IMR-90 (cell line): ENCODE measurements at regions not wholly inside any gene's neighbourhood (a gene's known extent, or its start where the extent isn't known, plus 50 kb on each side); places are given as distances from the start of the nearest gene placed in this dataset.

Source experiments
- ATAC-seq: fragments of 200-7000 bp; cut with Tn5 transposase; 2 replicates; pipeline ENCODE4 v1.9.1; 2020; ENCODE audit warnings: low read depth, mild to moderate bottlenecking, moderate library complexity
- BruUV-seq: library from RNA; stranded (reverse); fragments of 400-500 nt; replicated peaks from 2 replicates; lab custom pipeline; 2021; lab: Mats Ljungman, UMichigan
- CTCF ChIA-PET: fragments of 300-600 bp; formaldehyde crosslinking; extraction: SDS; loops from one replicate; lab custom pipeline; 2021; ENCODE audit warnings: antibody characterized with exemption; lab: Yijun Ruan, JAX
- POLR2A ChIA-PET: fragments of 300-600 bp; sonication (Branson Sonifier 250); formaldehyde crosslinking; loops from one replicate; lab custom pipeline; 2022; ENCODE audit warnings: antibody characterized with exemption; ENCODE audit not compliant: unreplicated experiment; lab: Charles Lee
- DNase-seq: peaks from one replicate; pipeline ENCODE4 v3.0.0; 2013
- H2AFZ ChIP-seq: replicated peaks from 2 replicates; pipeline ENCODE3; 2013; ENCODE audit warnings: low read length, mild to moderate bottlenecking; ENCODE audit not compliant: poor library complexity
- H2AK5ac ChIP-seq: 2 replicates; pipeline ENCODE4 v1.6.1; 2013; ENCODE audit warnings: low read depth, low read length, inconsistent platforms
- H2AK9ac ChIP-seq: replicated peaks from 2 replicates; pipeline ENCODE3; 2013; ENCODE audit warnings: mild to moderate bottlenecking, low read depth, low read length, moderate library complexity; ENCODE audit not compliant: poor library complexity
- H2BK120ac ChIP-seq: 2 replicates; pipeline ENCODE4 v1.6.1; 2013; ENCODE audit warnings: low read depth, low read length, inconsistent platforms
- H2BK15ac ChIP-seq: 3 replicates; pipeline ENCODE4 v1.6.1; 2013; ENCODE audit warnings: low read depth, low read length, inconsistent platforms
- H2BK20ac ChIP-seq: 2 replicates; pipeline ENCODE4 v1.6.1; 2013; ENCODE audit warnings: low read depth, mild to moderate bottlenecking, inconsistent platforms, low read length, moderate library complexity
- H2BK5ac ChIP-seq: 2 replicates; pipeline ENCODE4 v1.6.1; 2013; ENCODE audit warnings: mild to moderate bottlenecking, low read depth, low read length, inconsistent platforms; ENCODE audit not compliant: poor library complexity, severe bottlenecking
- H3K14ac ChIP-seq: replicated peaks from 2 replicates; pipeline ENCODE4 v1.6.1; 2013; ENCODE audit warnings: low read depth, low read length, inconsistent platforms
- H3K18ac ChIP-seq: 2 replicates; pipeline ENCODE4 v1.6.1; 2013; ENCODE audit warnings: low read depth, low read length, control low read depth
- H3K23ac ChIP-seq: 2 replicates; pipeline ENCODE4 v1.6.1; 2013; ENCODE audit warnings: low read depth, low read length, inconsistent platforms
- H3K27ac ChIP-seq: 2 replicates; pipeline ENCODE4 v1.5.1; 2013; ENCODE audit warnings: mild to moderate bottlenecking, control low read depth, low read length; ENCODE audit not compliant: insufficient read depth
- H3K27me3 ChIP-seq: 2 replicates; pipeline ENCODE4 v1.6.1; 2013; ENCODE audit warnings: low read length; ENCODE audit not compliant: control insufficient read depth, insufficient read depth
- H3K36me3 ChIP-seq: 2 replicates; pipeline ENCODE4 v1.6.1; 2013; ENCODE audit warnings: low read length, mixed read lengths; ENCODE audit not compliant: control insufficient read depth, insufficient read depth
- H3K4ac ChIP-seq: 2 replicates; pipeline ENCODE4 v1.6.1; 2013; ENCODE audit warnings: low read depth, low read length, inconsistent platforms
- H3K4me1 ChIP-seq: 2 replicates; pipeline ENCODE4 v1.6.1; 2013; ENCODE audit warnings: low read length, mixed read lengths; ENCODE audit not compliant: control insufficient read depth, insufficient read depth
- H3K4me2 ChIP-seq: 2 replicates; pipeline ENCODE4 v1.6.1; 2013; ENCODE audit warnings: low read depth, mild to moderate bottlenecking, control low read depth, low read length, moderate library complexity
- H3K4me3 ChIP-seq: 2 replicates; pipeline ENCODE4 v1.5.1; 2013; ENCODE audit warnings: low read depth, mild to moderate bottlenecking, control low read depth, low read length, moderate library complexity; ENCODE audit not compliant: insufficient read depth
- H3K56ac ChIP-seq: 2 replicates; pipeline ENCODE4 v1.6.1; 2013; ENCODE audit warnings: low read length, inconsistent platforms; ENCODE audit not compliant: insufficient read depth; ENCODE audit errors: extremely low read depth
- H3K79me1 ChIP-seq, 2 experiments: 2 replicates each; pipeline ENCODE4 v1.6.1; 2013; ENCODE audit warnings: low read length in 2 of 2, inconsistent platforms in 1 of 2, low read depth in 1 of 2
- H3K9ac ChIP-seq: 2 replicates; pipeline ENCODE4 v1.6.1; 2013; ENCODE audit warnings: low read depth, low read length, control low read depth
- H3K9me1 ChIP-seq: 2 replicates; pipeline ENCODE4 v1.6.1; 2013; ENCODE audit warnings: low read length, inconsistent platforms; ENCODE audit not compliant: insufficient read depth
- H3K9me3 ChIP-seq: 2 replicates; pipeline ENCODE4 v1.6.1; 2013; ENCODE audit warnings: low read length; ENCODE audit not compliant: control insufficient read depth, insufficient read depth
- H4K20me1 ChIP-seq: 2 replicates; pipeline ENCODE4 v1.6.1; 2013; ENCODE audit warnings: low read length, inconsistent platforms; ENCODE audit not compliant: insufficient read depth
- H4K5ac ChIP-seq: 2 replicates; pipeline ENCODE4 v1.6.1; 2013; ENCODE audit warnings: mild to moderate bottlenecking, low read depth, low read length, control low read depth
- H4K8ac ChIP-seq, 2 experiments: 2 replicates each; pipeline ENCODE4 v1.6.1; 2013; ENCODE audit warnings: low read depth in 2 of 2, low read length in 2 of 2, control low read depth in 1 of 2, inconsistent platforms in 1 of 2
- H4K91ac ChIP-seq: 2 replicates; pipeline ENCODE4 v1.6.1; 2013; ENCODE audit warnings: low read depth, low read length, inconsistent platforms; ENCODE audit not compliant: insufficient read depth
- CEBPB ChIP-seq: IDR thresholded peaks from 2 replicates; pipeline ENCODE4 v1.6.1; 2012; ENCODE audit warnings: low read depth, low read length, improper control_type of control experiment
- CHD1 ChIP-seq: IDR thresholded peaks from 2 replicates; pipeline ENCODE4 v1.6.1; 2012; ENCODE audit warnings: low read depth, low read length, improper control_type of control experiment
- CTCF ChIP-seq: conservative IDR thresholded peaks from 2 replicates; pipeline ENCODE4 v1.5.1; 2012; ENCODE audit warnings: mild to moderate bottlenecking, low read depth, low read length, improper control_type of control experiment
- FOS ChIP-seq: fragments of 150-350 bp; IDR thresholded peaks from 2 replicates; pipeline ENCODE4 v1.6.1; 2016; ENCODE audit warnings: low read depth, low read length
- MAFK ChIP-seq: IDR thresholded peaks from 2 replicates; pipeline ENCODE4 v1.6.1; 2012; ENCODE audit warnings: low read depth, low read length, improper control_type of control experiment
- MXI1 ChIP-seq: IDR thresholded peaks from 2 replicates; pipeline ENCODE4 v1.6.1; 2012; ENCODE audit warnings: low read depth, mild to moderate bottlenecking, low read length, moderate library complexity, borderline replicate concordance
- POLR2A ChIP-seq: IDR thresholded peaks from 2 replicates; pipeline ENCODE4 v1.6.1; 2012; ENCODE audit warnings: mild to moderate bottlenecking, low read depth, low read length
- RFX5 ChIP-seq: IDR thresholded peaks from 2 replicates; pipeline ENCODE4 v1.8.0; 2012; ENCODE audit warnings: low read depth, mild to moderate bottlenecking, low read length, moderate library complexity
- USF2 ChIP-seq: fragments of 150-350 bp; IDR thresholded peaks from 2 replicates; pipeline ENCODE4 v1.6.1; 2017; ENCODE audit warnings: mild to moderate bottlenecking, antibody characterized with exemption, low read length, low read depth
- WGBS, 2 experiments: methylation state at CpG; one replicate each; pipeline versions ENCODE4 v1.1.5 to v1.1.7; 2013; ENCODE audit warnings: missing lambda C conversion rate in 2 of 2; ENCODE audit not compliant: insufficient read length in 1 of 2; ENCODE audit errors: extremely low coverage in 2 of 2; 5-methylcytosine and 5-hydroxymethylcytosine counted together
- dilution Hi-C: fragments of 300-500 bp; cut with HindIII; formaldehyde crosslinking; loops from one replicate; pipeline ENCODE4 v1.14.3; 2018; ENCODE audit warnings: low sequenced_read_pairs; ENCODE audit not compliant: unreplicated experiment
- in situ Hi-C: fragments of 300-500 bp; cut with MboI; formaldehyde crosslinking; loops from 3 replicates; pipeline ENCODE4 v1.14.3; 2019; ENCODE audit warnings: low sequenced_read_pairs, inconsistent platforms, mixed read lengths
- intact Hi-C: fragments of 100-400 bp; cut with micrococcal nuclease; formaldehyde crosslinking; loops from 2 replicates; pipeline ENCODE4 v1.10.0; 2022

GRCh38 chr2:15839426-15840124, 100.8 kb upstream of the MYCN start:
- Histone ChIP-seq H3K4me2 (no peak overlapping the region), H3K9me3 (peaks cover 45% of the 10 kb centered on the region), H3K4ac (no peak overlapping the region), H3K56ac (no peak overlapping the region), H2BK15ac (no peak overlapping the region), H3K14ac (no peak overlapping the region), H2AK9ac (no peak overlapping the region), H2BK5ac (no peak overlapping the region), H4K91ac (no peak overlapping the region), H4K8ac (no peak overlapping the region), H3K4me3 (no peak overlapping the region), H4K5ac (no peak overlapping the region), H3K9me1 (no peaks in the 10 kb centered on the region), H3K27ac (no peak overlapping the region), H3K4me1 (no peaks in the 10 kb centered on the region), H3K9ac (no peak overlapping the region), H2AFZ (no peak overlapping the region), H3K36me3 (no peaks in the 10 kb centered on the region), H3K79me1 (no peaks in the 10 kb centered on the region), H2AK5ac (no peak overlapping the region), H3K23ac (no peak overlapping the region), H4K20me1 (no peaks in the 10 kb centered on the region), H2BK120ac (no peak overlapping the region), H2BK20ac (no peak overlapping the region), H3K18ac (no peak overlapping the region), H3K27me3 (no peaks in the 10 kb centered on the region)
- in situ Hi-C loops (no loop called here), intact Hi-C loops (no loop called here), dilution Hi-C loops (no loop called here)
- no peak for DNase-seq
- CTCF ChIA-PET: no interaction called here
- WGBS, 2 experiments: no CpG with 5 or more reads among the region's 9 CpGs
- no TSS peak for BruUV-seq
- no peak for TF ChIP-seq RFX5
- TF ChIP-seq MXI1: no peak
- no peak for TF ChIP-seq CEBPB
- no peak for TF ChIP-seq POLR2A
- no peak for TF ChIP-seq FOS
- TF ChIP-seq CTCF: no peak
- no peak for TF ChIP-seq CHD1
- TF ChIP-seq MAFK: no peak
- no peak for TF ChIP-seq USF2
- POLR2A ChIA-PET: no interaction called here
- ATAC-seq: no peak
